HepG2 (cell line): ENCODE measurements at regions not wholly inside any gene's neighbourhood (a gene's known extent, or its start where the extent isn't known, plus 50 kb on each side); places are given as distances from the start of the nearest gene placed in this dataset.

ENCODE experiments used
- EZH2 ChIP-seq: conservative IDR thresholded peaks from 2 replicates; pipeline ENCODE4 v1.6.1; 2012; ENCODE audit warnings: mild to moderate bottlenecking, low read depth, low read length, moderate library complexity
- KLF11 ChIP-seq: IDR thresholded peaks from 2 replicates; pipeline ENCODE4 v1.6.1; 2016; ENCODE audit warnings: missing compliant biosample characterization
- MIER2 ChIP-seq: IDR thresholded peaks from 2 replicates; pipeline ENCODE4 v1.6.1; 2016; ENCODE audit warnings: missing biosample characterization, missing genetic modification reagents
- NR0B2 ChIP-seq: sonication (generic); formaldehyde crosslinking; IDR thresholded peaks from 2 replicates; pipeline ENCODE4 v1.4.0; 2020; ENCODE audit warnings: mild to moderate bottlenecking, missing genetic modification reagents
- NR2F6 ChIP-seq, 2 experiments: IDR thresholded peaks; 2 replicates each; pipeline ENCODE4 v1.6.1; 2016; ENCODE audit warnings: antibody characterized with exemption in 1 of 2, mild to moderate bottlenecking in 1 of 2
- PAWR ChIP-seq: sonication (generic); formaldehyde crosslinking; IDR thresholded peaks from 2 replicates; pipeline ENCODE4 v1.4.0; 2020; ENCODE audit warnings: missing genetic modification reagents, mild to moderate bottlenecking, borderline replicate concordance
- PAX8 ChIP-seq: sonication (generic); formaldehyde crosslinking; IDR thresholded peaks from 2 replicates; pipeline ENCODE4 v1.8.0; 2022; ENCODE audit warnings: mild to moderate bottlenecking, missing genetic modification reagents, borderline replicate concordance
- STAT6 ChIP-seq: sonication (generic); formaldehyde crosslinking; IDR thresholded peaks from 2 replicates; pipeline ENCODE4 v1.4.0; 2020; ENCODE audit warnings: missing genetic modification reagents, mild to moderate bottlenecking, borderline replicate concordance
- THYN1 ChIP-seq: sonication (generic); formaldehyde crosslinking; IDR thresholded peaks from 2 replicates; pipeline ENCODE4 v1.8.1; 2023; ENCODE audit warnings: low read depth, mild to moderate bottlenecking, moderate library complexity, missing genetic modification reagents, borderline replicate concordance
- TMF1 ChIP-seq: sonication (generic); formaldehyde crosslinking; IDR thresholded peaks from 2 replicates; pipeline ENCODE4 v1.8.1; 2022; ENCODE audit warnings: low read depth, missing genetic modification reagents
- ZNF12 ChIP-seq: sonication (generic); formaldehyde crosslinking; IDR thresholded peaks from 2 replicates; pipeline ENCODE4 v1.5.0; 2020; ENCODE audit warnings: missing genetic modification reagents
- ZNF142 ChIP-seq: sonication (generic); formaldehyde crosslinking; IDR thresholded peaks from 2 replicates; pipeline ENCODE4 v1.4.0; 2020; ENCODE audit warnings: missing genetic modification reagents
- ZNF225 ChIP-seq: sonication (generic); formaldehyde crosslinking; IDR thresholded peaks from 2 replicates; pipeline ENCODE4 v1.4.0; 2020; ENCODE audit warnings: mild to moderate bottlenecking, missing genetic modification reagents
- ZNF282 ChIP-seq: fragments of 450-650 bp; IDR thresholded peaks from 2 replicates; pipeline ENCODE4 v1.6.1; 2018; ENCODE audit not compliant: partially characterized antibody
- ZNF773 ChIP-seq: sonication (generic); formaldehyde crosslinking; IDR thresholded peaks from 2 replicates; pipeline ENCODE4 v1.4.0; 2020; ENCODE audit warnings: missing genetic modification reagents, borderline replicate concordance
- ZNF816 ChIP-seq: sonication (generic); formaldehyde crosslinking; IDR thresholded peaks from 2 replicates; pipeline ENCODE4 v1.8.0; 2022; ENCODE audit warnings: missing genetic modification reagents, mild to moderate bottlenecking, borderline replicate concordance
- TF ChIP-seq, protein P1 (sequence below): sonication (generic); formaldehyde crosslinking; IDR thresholded peaks from 2 replicates; pipeline ENCODE4 v1.4.0; 2020; ENCODE audit warnings: missing genetic modification reagents, borderline replicate concordance

GRCh38 chr20:53652090-53652858 is 58.6 kb upstream of the ZNF217 start (continued):
- TF ChIP-seq PAWR (CRISPR knock-in tag): no peak
- TF ChIP-seq MIER2: peak; percentile 81
- TF ChIP-seq, protein P1, sequence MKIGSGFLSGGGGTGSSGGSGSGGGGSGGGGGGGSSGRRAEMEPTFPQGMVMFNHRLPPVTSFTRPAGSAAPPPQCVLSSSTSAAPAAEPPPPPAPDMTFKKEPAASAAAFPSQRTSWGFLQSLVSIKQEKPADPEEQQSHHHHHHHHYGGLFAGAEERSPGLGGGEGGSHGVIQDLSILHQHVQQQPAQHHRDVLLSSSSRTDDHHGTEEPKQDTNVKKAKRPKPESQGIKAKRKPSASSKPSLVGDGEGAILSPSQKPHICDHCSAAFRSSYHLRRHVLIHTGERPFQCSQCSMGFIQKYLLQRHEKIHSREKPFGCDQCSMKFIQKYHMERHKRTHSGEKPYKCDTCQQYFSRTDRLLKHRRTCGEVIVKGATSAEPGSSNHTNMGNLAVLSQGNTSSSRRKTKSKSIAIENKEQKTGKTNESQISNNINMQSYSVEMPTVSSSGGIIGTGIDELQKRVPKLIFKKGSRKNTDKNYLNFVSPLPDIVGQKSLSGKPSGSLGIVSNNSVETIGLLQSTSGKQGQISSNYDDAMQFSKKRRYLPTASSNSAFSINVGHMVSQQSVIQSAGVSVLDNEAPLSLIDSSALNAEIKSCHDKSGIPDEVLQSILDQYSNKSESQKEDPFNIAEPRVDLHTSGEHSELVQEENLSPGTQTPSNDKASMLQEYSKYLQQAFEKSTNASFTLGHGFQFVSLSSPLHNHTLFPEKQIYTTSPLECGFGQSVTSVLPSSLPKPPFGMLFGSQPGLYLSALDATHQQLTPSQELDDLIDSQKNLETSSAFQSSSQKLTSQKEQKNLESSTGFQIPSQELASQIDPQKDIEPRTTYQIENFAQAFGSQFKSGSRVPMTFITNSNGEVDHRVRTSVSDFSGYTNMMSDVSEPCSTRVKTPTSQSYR (CRISPR knock-in tag): peak; percentile 63; the same call in 1 of the 2 replicates
- peak; percentile 86 for TF ChIP-seq NR2F6 (IDR thresholded peaks at IDR 0.05)
- peak; percentile 82 for TF ChIP-seq NR2F6 (CRISPR knock-in tag; IDR thresholded peaks at IDR 0.05)
- peak; percentile 72; the same call in 1 of the 2 replicates for TF ChIP-seq ZNF142
- TF ChIP-seq ZNF773 (CRISPR knock-in tag): no peak
- TF ChIP-seq EZH2: no peak
- TF ChIP-seq PAX8 (CRISPR knock-in tag): no peak
- TF ChIP-seq KLF11 (CRISPR knock-in tag): peak; percentile 67; the same call in 1 of the 2 replicates
- TF ChIP-seq TMF1 (CRISPR knock-in tag): 0 out of 2 replicates have a peak, but pooled peaks have one; percentile 27
- TF ChIP-seq ZNF225 (CRISPR knock-in tag): no peak
- no peak for TF ChIP-seq NR0B2 (CRISPR knock-in tag)
- TF ChIP-seq THYN1 (CRISPR knock-in tag): peak; percentile 79; the same call in 1 of the 2 replicates
- no peak for TF ChIP-seq ZNF282
- peak; percentile 97; the same call in 1 of the 2 replicates for TF ChIP-seq ZNF816 (CRISPR knock-in tag)
- TF ChIP-seq ZNF12 (CRISPR knock-in tag): no peak
- peak; percentile 86; the same call in 1 of the 2 replicates for TF ChIP-seq STAT6 (CRISPR knock-in tag)
